LHCN-M2 (cell line): ENCODE measurements at regions not wholly inside any gene's neighbourhood (a gene's known extent, or its start where the extent isn't known, plus 50 kb on each side); places are given as distances from the start of the nearest gene placed in this dataset.
"Not testable (repeated sequence)": the region's sequence is repeated elsewhere in the genome, so short reads cannot be mapped to it uniquely, and the experiment has no call there.

Source experiments
- DNase-seq: peaks from one replicate; pipeline ENCODE4 v3.0.0-alpha.2; 2012; ENCODE audit warnings: low read depth

DNA sequence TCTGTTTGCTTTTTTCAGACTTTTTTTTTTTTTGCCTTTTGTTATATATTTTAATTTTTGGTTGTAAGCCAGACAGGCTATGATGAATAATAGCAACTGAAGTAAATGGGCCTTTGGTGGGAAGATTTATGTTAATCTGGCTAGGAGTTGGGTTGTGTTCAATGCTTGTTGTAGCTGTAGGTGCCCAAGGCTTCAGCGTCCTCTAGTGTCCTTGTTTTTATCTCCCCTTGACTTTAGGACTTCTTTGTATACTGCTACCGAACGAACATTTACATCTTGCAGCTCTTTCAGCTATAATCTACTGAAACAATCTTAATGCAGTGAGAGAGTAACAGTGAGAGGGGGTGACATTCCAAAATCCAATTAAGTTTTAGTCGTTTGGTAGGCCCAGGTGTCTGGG lies 848.4 kb upstream of the FBXO33 start:
- DNase-seq = no peak

DNA sequence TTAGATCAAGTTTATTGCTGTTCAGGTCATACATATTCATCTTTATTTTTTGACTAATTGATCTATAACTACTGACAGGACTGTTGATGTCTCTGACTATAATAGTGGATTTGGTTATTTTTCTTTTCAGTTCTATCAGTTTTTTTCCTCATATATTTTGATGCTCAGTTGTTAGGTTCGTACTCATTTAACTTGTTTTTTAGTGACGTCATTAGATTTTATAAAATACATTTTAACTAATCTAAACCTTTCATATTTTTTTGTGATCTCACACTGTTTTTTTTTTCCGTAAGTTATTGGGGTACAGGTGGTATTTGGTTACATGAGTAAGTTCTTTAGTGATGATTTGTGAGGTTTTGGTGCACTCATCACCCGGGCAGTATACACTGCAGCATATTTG lies 841.2 kb upstream of the FBXO33 start:
- no peak for DNase-seq

DNA sequence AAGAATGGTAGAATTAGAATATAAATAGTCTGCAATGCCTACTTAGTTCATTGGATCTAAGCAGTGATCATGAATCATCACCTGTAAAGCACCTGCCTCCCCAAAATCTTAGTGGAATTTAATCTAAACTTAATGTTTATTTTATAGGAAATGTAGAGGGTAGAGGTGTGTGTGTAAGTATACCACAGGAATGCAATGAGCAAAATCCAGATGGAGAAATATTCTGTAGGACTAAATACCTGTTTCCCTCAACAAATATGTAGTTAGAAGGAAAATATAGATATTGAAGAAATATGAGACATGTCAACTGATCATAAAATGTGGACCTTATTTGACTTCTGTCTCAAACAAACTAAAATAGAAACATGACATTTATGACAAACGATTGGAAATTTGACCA lies 839.2 kb upstream of the FBXO33 start:
- DNase-seq = no peak

DNA sequence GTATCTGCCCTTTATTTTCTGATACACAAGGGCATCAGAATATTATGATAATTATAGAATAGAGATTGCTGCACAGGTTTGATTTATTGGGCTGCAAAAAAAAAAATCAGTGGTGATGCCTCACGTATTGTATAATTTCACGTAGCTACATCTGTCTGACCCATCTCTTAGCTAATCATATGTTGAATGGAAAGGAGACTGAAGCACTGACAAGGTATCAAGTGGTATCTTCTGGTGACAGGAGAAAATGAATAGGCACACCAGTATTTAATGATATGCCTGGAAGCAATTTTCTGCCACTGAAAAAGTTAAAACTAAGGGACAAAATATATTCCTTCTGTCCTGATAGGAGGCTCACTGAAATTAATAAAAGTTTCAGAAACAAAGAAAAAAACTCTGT lies 837.2 kb upstream of the FBXO33 start:
- DNase-seq = no peak

DNA sequence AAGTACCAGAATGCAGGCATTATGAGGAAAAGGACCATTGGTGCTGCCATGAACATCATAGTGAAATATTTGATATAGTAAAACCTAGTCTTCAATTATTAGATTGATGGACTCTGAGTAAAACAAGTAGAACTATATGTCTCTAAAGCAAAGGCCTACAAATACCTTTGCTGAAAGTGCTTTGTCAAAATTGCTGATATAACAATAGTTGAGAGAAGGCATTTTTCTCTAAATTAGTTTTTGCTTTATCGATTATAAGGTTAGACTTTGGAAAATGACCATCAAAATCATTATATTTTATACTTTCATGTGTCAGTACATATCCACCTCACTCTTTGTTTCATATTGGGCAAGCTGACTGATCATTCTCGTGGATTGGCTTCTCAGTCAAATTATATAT lies 836.0 kb upstream of the FBXO33 start:
- DNase-seq = no peak

DNA sequence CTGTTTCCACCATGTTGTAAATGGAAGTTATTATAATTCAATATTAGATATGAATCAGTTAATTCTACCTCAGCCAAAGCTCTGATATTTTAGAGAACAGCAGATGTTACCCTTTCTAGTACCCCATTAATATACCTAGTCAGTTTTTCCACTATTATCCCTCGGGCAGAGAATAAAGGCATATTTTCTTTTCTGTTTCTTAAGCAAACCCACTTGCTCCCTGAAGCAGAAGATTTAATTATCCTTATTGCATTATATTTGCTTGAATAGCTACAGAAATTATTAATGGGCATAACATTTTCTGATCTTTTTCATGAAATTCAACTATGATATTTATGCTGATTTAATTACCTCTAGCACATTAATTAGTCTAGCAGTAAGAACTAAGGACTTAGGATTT lies 832.9 kb upstream of the FBXO33 start:
- no peak for DNase-seq

DNA sequence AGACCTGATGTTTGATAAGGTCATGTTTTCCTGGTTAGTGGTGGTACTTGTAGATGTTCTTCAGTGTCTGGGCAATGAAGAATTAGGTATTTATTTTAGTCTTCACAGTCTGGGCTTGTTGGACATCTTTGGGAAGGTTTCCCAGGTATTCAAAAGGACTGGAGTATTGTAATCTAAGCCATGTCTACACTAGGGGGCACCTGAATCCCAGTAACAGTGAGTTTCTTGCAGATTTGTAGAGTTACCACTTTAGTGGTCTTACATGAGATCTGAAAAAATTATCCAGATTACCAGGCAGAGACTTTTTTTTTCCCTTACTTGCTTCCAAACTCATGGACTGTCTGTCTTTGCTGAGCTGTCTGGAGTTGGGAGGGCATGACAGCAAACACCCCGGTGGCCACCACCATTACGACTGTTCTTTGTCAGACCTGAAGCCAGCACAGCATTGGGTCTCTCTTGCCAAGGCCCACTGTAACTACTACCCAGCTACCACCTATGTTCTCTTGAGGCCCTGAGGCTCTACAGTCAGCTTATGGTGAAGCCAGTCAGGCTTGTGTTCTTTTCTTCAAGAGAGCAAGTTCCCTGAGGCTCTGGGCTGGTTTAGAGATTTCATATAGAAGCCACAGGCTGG lies 820.7 kb upstream of the FBXO33 start:
- DNase-seq = no peak

DNA sequence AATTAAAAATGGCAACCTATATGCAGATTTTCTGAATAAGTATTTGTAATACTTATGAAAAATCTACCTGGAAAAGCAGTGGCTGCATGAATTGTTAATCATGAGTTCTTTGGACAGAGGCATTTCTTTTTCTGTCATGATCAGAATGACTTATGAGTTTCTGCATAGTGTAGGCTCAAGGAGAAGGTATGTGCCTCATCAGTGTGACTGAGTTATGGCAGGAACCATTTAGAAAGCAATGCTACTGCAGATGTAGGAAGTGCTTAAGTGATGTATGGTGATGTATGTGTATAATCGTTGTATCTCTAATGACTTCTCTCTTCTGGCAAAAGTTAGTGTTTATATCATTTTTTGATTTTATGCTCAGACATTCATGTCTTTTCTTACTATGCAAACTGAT lies 816.4 kb upstream of the FBXO33 start:
- no peak for DNase-seq

DNA sequence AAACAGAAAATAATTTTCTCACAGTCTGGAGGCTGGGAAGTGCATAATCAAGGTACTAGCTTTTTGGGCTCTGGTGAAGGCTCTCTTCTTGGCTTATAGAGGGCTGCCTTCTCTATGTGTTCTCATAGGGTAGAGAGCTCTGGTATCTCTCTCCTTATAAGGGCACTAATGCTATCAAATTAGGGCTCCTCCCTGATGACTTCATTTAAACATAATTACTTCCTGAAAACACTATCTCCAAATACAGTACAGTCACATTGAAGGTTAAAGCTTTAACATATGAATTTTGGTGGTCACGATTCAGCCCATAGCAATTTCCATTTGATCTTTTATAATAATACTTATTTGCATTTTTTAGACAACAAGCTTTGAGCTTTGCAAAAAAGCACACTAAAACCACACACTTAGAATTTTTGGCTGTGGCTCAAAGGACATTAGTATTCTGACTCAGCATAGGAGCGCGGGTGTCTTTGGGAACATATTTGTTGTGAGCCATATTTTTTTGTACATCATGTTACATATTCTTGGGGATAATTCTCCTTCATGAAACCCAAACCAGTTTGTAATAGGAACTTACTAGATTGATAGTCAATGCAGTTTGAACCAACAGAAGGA lies 808.1 kb upstream of the FBXO33 start:
- DNase-seq = no peak

DNA sequence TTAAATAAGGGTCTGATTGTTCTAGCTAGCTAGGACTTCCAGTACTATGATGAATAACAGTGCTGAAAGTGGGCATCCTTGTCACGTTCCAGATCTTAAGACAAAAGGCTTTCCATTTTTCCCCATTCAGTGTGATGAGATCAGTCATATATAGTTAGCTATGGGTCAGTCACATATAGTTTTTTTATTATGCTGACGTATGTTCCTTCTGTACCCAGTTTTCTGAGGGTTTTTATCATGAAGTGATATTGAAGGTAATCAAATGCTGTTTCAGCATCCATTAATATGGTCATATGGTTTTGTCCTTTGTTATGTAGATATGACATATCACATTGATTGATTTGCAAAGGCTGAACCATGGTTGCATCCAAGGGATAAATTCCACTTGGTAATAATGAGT lies 800.1 kb upstream of the FBXO33 start:
- DNase-seq = no peak

DNA sequence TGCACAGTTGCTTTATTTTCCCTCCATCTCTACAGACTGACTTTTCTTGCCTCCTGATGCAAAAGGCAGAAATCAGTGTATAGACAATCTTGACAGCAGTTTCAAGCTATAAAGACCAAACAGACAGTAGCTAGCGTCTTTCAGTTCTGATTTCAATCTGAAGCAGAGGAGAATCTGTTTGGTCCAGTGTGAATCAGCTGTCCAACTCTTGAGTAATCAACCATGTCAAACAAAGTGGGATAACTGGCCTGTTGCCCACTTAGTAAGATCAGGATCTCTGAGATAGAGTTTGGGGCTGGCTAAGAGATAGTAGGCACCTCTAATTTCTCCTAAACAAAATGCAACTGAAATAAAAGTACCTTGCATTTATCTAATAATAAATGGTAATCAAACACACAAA lies 797.4 kb upstream of the FBXO33 start:
- no peak for DNase-seq

DNA sequence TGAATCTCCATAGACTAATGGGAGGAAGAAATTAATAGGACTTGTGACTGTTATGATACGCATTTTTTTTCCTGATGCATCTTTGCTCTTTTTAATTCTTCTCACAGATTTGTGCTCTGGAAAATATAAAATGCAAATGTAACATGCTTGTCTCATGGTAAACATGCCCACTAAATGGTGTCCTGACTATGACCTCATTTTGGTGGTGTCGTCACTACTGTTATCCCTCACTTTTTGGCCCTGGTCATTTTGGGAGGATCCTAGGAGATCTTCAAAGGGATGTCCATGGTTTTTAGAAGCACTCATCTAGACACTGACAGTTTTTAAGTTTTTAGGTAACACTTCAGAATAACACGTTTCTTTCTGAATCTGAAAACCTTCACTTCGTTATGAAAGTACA lies 790.8 kb upstream of the FBXO33 start:
- no peak for DNase-seq

DNA sequence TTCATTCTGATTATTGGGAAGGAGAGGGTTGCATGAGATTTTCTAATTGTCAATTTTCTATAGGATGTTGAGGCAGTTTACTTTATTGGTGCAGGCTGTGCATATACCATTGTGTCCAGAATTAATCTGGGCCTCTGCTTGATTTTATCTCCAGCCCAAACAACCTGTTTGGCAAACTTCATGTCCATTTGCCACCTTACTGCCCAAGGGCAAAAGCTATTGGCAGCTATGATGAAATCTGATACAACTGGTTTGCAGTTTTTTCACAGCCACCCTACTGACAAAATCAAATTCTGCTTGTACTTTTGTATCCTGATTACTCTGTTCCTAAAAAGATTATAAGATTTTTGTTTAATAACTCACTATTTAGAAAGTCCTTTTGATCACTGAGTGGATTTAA lies 789.2 kb upstream of the FBXO33 start:
- no peak for DNase-seq

DNA sequence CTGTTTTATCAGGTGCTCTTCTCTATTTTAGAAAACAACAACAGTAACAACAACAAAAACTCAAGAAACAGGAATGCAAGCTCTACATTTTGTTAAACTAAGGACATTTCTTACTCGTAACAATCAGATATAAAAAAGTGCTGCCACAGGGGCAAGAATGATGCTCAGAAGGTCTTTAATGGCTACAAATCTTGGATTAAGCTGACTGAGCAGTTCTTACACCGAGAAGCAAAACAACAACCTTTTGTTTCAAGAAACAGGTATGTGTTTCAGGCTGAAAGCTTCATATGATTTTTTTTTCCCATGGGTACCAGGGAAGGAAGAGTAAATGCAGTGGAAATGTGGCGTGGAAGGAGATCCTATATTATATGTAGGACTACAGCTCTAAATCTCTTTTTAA lies 786.8 kb upstream of the FBXO33 start:
- DNase-seq = no peak

DNA sequence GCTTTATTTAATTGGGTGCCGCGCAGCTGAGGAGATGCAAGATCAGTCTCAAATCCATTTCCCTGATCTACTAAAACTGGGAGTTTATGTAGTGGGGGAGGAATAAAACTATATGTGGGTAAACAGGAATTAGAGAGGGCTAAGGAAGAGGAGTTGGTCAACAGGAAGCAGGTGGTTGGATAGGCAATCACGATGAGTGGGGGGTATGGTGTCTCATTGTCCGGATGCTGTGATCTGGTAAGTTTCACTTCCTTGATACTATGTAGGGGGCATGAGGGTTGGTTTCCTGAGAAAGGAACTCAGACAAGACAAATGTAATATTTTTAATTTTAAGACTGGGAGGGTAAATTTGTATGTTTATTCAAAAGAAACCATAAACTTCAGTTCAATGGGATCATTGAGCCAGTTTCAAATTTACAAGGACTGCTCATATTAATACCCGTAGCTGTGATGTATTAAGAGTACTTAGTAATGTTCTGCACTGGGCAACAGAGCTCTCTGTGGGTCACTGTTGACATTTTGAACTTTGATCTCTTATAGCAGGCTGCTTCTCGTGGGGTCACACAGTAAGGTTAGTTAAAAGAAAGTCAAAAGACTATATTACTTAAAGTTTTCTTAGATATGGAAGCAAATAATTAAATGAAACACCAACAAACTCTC lies 786.2 kb upstream of the FBXO33 start:
- no peak for DNase-seq

DNA sequence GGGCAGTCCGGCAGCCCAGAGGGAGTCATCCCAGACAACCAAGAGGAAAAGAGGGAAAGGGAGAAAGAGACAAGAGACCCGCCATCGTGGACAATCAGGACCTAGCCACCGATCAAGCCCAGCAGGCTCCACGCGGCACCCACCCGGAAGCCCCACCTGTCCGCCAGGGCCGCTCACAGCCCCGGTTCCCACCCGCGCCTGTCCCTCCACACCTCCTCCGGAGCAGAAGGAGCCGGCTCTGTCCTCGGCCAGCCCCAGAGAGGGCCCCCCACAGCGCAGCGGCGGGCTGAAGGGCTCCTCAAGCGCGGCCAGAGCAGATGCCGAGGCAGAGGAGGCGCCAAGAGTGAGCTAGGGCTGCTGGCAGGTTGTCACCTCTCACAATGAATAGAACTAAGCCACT lies 784.7 kb upstream of the FBXO33 start:
- DNase-seq = no peak

DNA sequence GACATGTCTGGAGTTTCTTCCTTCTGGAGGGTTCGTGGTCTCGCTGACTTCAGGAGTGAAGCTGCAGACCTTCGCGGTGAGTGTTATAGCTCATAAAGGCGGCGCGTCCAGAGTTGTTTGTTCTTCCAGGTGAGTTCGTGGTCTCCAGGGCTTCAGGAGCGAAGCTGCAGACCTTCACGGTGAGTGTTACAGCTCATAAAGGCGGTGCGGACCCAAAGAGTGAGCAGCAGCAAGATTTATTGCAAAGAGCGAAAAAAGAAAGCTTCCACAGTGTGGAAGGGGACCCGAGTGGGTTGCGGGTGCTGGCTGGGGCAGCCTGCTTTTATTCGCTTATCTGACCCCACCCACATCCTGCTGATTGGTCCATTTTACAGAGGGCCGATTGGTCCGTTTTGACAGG lies 784.2 kb upstream of the FBXO33 start:
- not testable (repeated sequence) for DNase-seq

DNA sequence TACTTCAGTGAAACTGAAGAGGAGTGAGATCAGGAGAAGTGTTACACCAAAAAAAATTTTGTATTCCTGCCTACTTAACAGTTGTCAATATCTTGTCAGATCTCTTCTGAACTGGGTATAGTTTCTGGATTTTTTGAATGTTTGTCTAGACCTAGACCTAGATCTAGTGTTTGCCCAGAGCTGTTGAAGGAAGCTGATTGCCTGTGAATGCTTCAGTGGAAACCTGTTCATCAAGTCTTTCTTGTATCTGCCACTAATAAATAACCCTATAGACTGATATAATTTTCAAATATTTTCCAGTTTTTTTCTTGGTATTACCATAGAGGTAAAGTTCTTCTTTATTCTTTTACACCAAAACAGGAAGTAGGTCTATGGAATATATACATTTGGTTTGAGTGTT lies 781.5 kb upstream of the FBXO33 start:
- no peak for DNase-seq

DNA sequence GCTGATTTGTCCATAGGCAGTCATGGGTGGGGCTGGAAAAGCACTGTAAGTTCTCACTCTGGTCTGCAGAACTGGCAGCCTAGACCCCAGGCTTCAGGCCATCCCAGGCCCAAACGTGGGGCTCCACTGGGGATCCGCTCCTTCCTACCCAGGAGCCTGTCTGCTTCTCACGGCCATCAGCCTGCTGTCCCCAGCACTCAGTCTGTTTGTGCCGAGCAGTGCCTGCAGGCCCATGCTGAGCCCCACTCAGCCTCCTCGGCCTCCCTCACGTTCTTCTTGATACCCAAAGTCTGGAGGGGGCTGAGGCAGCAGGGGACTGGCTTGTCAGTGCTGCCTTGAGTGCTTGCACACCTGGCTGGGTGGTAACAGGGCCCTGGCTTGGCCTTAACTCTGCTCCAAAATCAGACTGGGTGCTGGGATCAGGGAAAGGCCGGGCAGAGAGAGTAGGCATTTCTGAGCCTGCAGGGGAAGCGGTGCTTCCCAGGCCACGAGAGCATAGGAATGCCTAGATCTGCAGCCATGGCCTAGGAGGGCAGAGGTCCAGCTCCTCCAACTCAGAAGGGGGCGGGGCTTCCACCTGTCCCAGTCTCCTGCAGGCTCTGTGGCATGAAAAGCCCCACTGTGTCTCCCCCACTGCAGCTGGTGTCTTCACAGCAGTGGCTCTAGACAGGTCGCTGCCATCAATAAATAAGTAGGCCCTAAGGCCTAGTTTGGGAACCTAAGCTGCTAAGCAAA lies 772.4 kb upstream of the FBXO33 start:
- DNase-seq = no peak

DNA sequence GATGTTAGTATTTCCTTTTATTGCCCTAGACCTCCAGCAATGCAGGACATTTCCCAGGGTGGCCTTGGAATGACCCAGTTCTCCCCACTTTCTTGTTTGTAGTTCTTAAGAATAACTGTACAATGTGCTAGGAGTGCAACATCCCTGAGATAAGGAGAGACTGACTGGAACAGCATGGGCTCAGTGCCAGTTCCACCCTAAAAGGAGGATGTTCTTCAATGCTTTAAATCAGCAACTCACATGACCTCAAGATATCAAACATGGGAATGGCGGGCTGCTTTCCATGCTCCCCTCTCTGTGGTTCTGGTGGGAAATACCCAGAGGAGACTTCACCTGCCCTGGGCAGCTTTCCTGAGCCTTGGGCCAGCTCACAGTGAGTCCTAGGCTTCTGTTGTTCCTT lies 766.9 kb upstream of the FBXO33 start:
- no peak for DNase-seq

DNA sequence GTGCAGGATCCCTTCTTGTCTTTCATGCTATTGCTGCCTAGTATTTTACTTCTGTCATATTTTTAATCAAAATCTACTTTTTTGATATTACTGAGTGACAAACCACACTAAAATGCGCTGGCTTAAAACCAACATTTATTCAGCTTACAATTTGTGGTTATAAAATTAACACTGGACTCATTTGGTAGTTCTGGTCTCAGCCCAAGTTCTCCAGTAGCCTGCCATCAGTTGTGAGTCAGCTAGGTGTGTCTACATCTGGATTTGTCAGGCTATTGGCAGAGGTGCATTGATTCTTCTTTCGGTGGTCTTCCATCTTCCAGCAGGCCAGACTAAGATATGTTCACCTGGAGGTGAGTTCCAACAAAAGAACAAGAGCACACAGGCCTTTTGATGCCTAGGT lies 765.1 kb upstream of the FBXO33 start:
- no peak for DNase-seq

DNA sequence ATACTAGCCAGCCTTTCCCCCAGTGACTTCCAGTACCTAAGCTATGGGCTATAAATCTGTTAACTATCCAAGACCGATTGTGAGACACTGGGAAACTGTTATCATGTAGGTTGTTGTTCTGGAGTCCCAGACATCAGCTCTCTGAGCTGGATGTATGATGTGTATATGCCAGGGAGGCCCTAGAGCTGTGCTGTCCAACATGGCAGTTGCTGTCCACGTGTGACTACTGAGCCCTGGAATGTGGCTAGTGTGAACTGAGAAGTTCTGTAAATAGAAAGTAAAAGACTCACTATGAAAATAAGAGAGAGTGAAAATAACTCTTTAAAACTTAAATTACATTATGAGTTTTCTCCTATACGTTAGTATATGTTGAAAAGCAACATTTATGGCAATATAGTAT lies 755.8 kb upstream of the FBXO33 start:
- DNase-seq = no peak

DNA sequence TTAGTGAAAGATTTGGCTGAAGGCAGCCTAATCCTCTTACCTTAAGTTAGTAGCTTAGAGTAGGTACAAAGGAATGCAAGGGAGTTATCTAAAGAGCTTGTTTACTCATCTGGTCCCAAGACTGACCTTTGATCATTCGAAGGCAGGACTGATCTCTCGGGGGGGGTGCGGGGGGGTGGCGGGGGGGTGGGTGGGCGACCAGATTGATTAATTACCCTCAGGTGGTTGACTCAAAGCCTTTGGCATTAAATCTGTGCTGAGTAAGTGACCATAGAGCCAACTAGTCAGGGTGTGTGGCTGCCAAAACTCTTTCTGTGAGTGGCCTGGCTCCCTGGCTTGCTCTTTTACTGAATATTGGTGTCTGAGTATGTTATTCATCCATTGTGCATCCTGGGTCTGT lies 731.9 kb upstream of the FBXO33 start:
- no peak for DNase-seq
